ENCODE measurements at regions not wholly inside any gene's neighbourhood (a gene's known extent, or its start where the extent isn't known, plus 50 kb on each side); places are given as distances from the start of the nearest gene placed in this dataset.

GRCh38 chr15:97174886-97175540 lies 785.5 kb upstream of the ARRDC4 start:
- no peak for DNase-seq (ENCODE audit: low spot score)

GRCh38 chr15:97177151-97177577 lies 783.3 kb upstream of the ARRDC4 start:
- no peak for DNase-seq (ENCODE audit: low spot score)

DNA sequence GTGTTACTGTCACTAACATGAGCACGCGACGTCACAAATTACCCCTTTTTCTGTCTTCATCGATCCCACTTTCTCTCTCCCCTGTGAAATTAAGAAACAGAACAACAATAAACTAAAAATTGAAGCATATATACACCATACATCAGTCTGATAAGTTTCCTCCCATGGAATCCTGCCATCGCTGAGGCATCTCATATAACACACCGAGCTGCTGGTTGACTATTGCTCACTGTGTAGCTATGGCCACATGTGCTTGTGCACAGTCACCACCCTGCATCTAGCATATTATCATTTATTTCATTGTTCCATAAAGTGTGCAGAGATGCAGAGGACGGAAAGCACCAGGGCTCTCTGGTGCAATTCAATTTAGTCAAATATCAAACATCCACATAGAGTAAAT lies 777.9 kb upstream of the ARRDC4 start:
- DNase-seq (ENCODE audit: low spot score), result no peak

DNA sequence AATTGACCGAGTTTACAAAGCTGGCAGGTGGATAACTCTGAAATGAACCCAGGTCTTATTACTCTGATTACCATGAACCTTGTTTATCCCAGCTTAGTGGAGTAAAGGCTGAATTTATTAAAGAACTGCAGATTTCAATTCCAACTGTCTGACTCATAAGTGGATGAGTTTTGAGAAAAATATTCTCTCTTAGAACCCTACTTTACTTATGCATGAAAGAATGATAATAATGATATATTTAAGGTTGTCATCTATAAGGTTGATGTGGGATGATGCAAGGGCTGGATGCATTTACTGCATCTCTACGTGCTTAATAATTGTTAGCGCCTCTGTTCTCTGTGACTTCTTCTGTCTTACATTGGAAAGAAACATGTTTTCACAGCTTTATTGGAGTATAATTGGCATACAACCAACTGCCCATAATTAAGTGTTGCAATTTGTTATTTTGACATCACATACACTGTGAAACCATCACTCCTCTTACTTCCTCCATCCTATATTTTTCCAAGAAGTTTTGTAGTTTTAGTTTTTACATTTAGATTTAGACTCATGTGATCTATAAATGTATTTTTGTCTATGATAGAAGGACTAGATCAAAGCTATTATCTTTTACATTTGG lies 771.2 kb upstream of the ARRDC4 start:
- no peak for DNase-seq (ENCODE audit: low spot score)

DNA sequence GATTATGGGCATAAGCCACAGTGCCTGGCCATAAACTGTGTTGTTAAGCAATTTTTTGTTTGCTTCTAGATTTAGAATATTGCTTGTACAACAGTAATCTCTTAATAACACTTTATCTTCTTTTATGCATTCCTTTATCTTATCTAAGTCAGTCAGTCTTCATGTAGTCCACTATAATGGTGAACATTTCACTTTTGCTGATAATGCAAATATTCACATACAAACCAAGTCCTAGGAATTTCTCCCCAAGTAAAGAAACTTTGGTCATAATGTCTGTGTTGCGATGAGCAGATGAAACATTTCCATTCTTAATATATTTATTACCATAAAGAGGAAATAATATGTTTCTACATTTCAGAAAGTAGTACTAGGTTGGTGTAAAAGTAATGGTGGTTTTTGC lies 765.8 kb upstream of the ARRDC4 start:
- DNase-seq (ENCODE audit: low spot score), result no peak

DNA sequence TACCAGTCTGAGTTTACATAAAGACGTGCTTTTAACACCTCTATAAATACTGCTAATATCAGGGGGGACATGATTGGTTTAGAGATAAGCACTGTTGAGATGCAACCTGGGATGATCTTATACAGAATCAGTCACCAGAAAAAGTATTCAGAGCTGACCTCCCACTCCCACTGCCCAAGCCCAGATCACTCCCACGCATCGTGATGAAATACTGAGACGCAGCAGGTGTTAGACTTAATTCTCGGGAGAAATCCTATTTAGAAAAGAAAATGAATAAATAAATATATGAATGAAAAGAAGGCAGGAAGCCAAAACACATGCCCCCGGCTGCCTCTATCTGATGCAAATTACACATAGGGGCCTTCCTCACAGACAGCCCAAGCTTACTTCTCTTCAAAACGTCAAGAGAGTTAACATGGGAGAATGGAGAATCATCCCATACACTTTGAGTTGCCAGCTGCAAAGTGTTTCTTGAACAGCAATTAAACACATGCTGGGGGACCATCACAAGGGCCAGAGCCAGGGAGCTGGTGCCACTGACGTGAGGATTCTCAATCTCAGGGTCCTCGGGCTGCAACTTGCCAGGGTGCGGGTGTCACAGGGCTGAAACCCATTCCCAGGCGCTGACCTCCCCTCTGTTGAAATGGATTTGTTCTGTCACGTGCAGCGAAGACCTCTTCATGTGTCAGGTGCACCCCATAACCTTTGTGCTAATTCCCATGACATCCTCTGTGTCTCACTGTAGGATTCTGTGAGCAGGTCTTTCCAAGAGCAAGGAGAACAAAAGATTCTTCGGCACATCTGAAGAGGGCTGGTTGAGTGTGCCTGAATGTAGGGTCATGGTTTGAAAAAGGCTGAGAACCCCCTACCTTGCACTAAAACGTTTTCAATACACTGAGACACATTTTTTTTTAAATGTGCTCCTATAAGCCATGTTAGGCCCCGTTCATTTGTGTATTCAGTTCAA lies 764.2 kb upstream of the ARRDC4 start:
- no peak for DNase-seq (ENCODE audit: low spot score)

DNA sequence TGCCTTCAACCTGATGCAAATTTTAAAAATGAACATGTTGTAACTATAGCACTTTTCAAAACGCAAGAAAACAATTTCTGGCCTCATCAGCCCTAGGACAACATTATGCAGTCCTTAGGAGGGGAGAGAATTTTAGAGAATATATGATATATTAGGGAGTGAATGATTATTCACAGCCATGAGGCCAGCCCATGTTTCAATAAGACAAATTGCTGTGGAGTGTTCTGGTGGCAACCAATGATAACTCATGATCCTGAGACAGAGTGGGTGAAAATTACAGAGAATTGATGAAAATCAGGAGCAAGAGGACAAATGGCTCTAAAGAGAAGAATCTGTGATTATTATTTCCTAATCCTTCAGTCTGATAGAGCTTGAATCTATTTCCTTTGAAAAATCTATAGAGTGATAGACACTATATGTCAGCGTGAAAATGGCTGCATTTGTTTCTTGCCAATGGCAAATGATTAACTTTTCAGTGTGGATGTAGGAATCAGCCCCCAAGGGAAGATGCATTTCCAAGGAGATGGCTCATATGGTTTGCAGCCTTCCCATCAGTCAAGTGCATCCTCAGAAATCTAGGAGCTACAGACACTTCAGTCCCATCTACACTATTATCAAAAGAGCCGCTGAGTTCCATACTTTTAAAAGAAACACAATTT lies 761.0 kb upstream of the ARRDC4 start:
- DNase-seq (ENCODE audit: low spot score), result no peak

GRCh38 chr15:97200161-97200560 lies 760.3 kb upstream of the ARRDC4 start:
- no peak for DNase-seq (ENCODE audit: low spot score)

DNA sequence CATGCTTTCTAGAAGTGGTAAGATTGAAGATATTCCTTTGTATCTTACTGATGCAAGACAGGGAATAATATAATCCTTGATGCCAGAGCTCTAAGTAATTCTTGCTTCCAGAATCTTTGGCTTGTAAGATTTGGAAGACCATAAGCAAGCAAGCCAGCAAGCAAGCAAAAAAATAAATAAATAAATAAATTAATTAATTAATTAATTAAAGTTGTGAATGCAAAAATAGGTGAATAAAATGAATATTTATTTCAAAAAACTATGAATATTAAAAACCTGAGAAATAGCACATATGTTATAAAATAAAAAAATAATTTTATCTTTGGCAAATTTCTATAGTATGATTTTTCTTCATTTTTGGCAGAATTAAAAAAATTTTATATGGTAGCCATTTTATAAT lies 750.2 kb upstream of the ARRDC4 start:
- no peak for DNase-seq (ENCODE audit: low spot score)

GRCh38 chr15:97215629-97216028 lies 744.9 kb upstream of the ARRDC4 start:
- DNase-seq (ENCODE audit: low spot score), result no peak

GRCh38 chr15:97224191-97224641 lies 736.3 kb upstream of the ARRDC4 start:
- DNase-seq (ENCODE audit: low spot score), result no peak

DNA sequence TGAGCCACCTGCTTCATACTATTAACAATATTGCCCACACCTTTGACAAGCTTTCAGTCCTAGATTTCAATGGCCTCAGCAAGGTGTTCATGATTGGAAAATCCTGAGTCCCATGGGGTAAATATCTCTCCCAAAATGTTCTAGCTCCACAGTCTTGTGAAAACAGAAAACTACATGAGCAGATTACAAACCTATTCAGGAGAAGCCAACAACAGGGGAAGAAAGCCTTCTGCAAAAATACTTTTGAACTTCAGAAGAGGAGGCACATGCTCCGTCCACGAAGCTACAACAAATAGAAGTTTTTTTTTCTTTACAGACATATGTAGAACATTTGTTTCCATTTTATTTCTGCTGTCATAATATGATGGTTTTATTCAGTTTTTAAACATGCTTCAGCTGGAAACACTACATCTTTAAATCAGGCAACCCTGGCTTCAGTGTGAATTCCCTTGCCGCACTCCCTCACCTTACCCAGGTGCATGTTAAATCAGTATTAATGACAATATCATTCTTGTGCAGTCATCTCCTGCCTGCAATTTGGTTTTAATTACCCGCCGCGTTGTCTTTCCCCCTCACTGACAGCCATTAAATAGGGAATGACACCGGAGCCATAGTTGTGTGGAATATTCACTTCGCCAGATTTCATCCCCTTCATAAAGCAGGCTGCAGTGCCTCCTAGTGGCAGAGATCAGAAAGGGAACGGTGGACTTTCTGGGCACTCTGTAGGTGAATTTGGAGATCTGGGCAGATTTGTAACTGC lies 725.5 kb upstream of the ARRDC4 start:
- peak; percentile 54 for DNase-seq (ENCODE audit: low spot score)

- DNase-seq (ENCODE audit: low spot score), result no peak
Observed at GRCh38 chr15:97235611-97235985, 724.9 kb upstream of the ARRDC4 start.

- no peak for DNase-seq (ENCODE audit: low spot score)
Observed at GRCh38 chr15:97236140-97236539, 724.4 kb upstream of the ARRDC4 start.

GRCh38 chr15:97237160-97237559 lies 723.3 kb upstream of the ARRDC4 start:
- no peak for DNase-seq (ENCODE audit: low spot score)

DNA sequence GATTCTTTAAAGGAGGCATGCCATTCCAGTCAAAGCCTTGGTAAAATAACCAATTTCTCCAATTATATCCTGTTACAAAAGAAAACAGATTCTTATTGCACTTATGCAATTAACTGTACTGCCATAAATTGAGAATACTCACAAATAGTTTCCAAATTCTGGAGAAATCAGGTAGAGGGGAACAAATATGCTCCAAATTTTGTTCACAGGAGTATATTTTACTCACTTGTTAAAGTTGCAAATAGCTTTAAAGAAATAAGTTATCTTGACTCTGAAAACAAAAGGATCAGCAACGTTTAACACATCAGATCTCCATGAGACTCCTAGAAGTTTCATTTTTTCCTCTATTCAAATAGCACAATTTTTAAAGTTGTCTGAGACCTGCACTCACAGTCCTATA lies 712.1 kb upstream of the ARRDC4 start:
- DNase-seq (ENCODE audit: low spot score), result no peak

DNA sequence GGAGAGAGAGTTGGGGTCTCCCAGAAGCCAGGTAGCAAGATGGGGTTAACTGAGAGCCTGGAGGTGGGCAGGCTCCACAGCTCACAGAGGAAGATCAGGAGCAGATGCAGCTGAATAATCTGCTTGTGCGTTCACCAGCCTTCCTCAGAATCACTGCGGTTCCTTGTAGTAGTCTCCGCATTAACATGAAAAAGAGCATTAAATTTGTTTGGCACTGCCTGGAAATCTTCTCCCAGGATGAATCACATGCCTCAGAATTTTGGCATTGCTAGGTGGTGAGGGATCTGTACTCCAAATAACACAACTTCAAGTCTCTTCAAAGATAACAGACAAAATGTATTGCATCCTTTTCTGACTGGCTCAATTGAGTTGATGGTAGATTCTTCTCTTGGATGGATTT lies 700.6 kb upstream of the ARRDC4 start:
- DNase-seq (ENCODE audit: low spot score), result no peak

GRCh38 chr15:97301166-97301565 lies 659.3 kb upstream of the ARRDC4 start:
- no peak for DNase-seq (ENCODE audit: low spot score)

DNA sequence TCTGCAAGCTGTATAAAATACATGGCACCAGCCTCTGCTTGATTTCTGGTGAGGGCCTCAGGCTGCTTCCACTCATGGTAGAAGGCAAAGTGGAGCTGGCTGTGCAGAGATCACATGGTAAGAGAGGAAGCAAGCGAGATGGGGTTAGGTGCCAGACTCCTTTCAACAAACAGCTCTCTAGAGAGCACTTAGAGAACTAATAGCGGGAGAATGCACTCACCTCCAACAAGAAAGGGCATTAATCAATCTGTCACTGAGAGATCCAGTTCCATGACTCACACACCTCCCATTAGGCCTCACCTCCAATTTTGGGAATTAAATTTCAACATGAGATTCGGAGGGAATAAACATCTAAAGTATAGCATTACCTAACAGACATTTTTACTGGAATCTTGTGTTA lies 644.1 kb upstream of the ARRDC4 start:
- DNase-seq (ENCODE audit: low spot score), result no peak

- no peak for DNase-seq (ENCODE audit: low spot score)
Observed at GRCh38 chr15:97317163-97317562, 643.3 kb upstream of the ARRDC4 start.

- no peak for DNase-seq (ENCODE audit: low spot score)
Observed at GRCh38 chr15:97319291-97319690, 641.2 kb upstream of the ARRDC4 start.

GRCh38 chr15:97346221-97346620 lies 614.3 kb upstream of the ARRDC4 start:
- DNase-seq (ENCODE audit: low spot score), result no peak

Data from HuH-7.5 (cell line).